ENCODE measurements at regions not wholly inside any gene's neighbourhood (a gene's known extent, or its start where the extent isn't known, plus 50 kb on each side); places are given as distances from the start of the nearest gene placed in this dataset.

- no peak for TF ChIP-seq CTCF (IDR thresholded peaks at IDR 0.05; ENCODE audit: unreplicated experiment)
- no peaks in the 10 kb centered on the region for H3K27me3 Mint-ChIP-seq (ENCODE audit: unreplicated experiment)
- CTCF ChIA-PET, result no interaction called here
Observed at GRCh38 chr2:134133622-134134312, 120.1 kb upstream of the MGAT5 start.

GRCh38 chr2:134134313-134134706 is 119.6 kb upstream of the MGAT5 start:
- Mint-ChIP-seq H3K27me3 (ENCODE audit: unreplicated experiment) (no peaks in the 10 kb centered on the region), H3K4me3 (ENCODE audit: low read depth, unreplicated experiment) (no peak overlapping the region), H3K9me3 (ENCODE audit: low read depth, unreplicated experiment) (no peaks in the 10 kb centered on the region), H3K36me3 (ENCODE audit: insufficient read depth, unreplicated experiment) (peaks cover 11% of the 10 kb centered on the region), H3K4me1 (ENCODE audit: low read depth, unreplicated experiment) (peaks cover 57% of the 10 kb centered on the region), H3K27ac (ENCODE audit: unreplicated experiment) (no peak overlapping the region)
- CTCF ChIA-PET, result interaction anchor here (1.1 kb wide), 1 partner anchor 12 kb away, joined by 9 read pairs; no protein-coding TSS in a partner anchor
- intact Hi-C loops (cut with micrococcal nuclease; ENCODE audit: unreplicated experiment), result no loop called here
- no peak for TF ChIP-seq CTCF (IDR thresholded peaks at IDR 0.05; ENCODE audit: unreplicated experiment)
- BruUV-seq (replicated peaks), result no TSS peak
- no peak for DNase-seq

More at GRCh38 chr2:134133622-134134312, 120.1 kb upstream of the MGAT5 start:
- no peak for DNase-seq
- Mint-ChIP-seq H3K36me3 (ENCODE audit: insufficient read depth, unreplicated experiment) (peaks cover 11% of the 10 kb centered on the region), H3K27ac (ENCODE audit: unreplicated experiment) (no peak overlapping the region), H3K4me3 (ENCODE audit: low read depth, unreplicated experiment) (no peak overlapping the region), H3K4me1 (ENCODE audit: low read depth, unreplicated experiment) (peaks cover 56% of the 10 kb centered on the region), H3K9me3 (ENCODE audit: low read depth, unreplicated experiment) (no peaks in the 10 kb centered on the region)
- intact Hi-C loops (cut with micrococcal nuclease; ENCODE audit: unreplicated experiment), result no loop called here
- BruUV-seq (replicated peaks), result no TSS peak

- BruUV-seq (replicated peaks), result no TSS peak
- no peak for TF ChIP-seq CTCF (IDR thresholded peaks at IDR 0.05; ENCODE audit: unreplicated experiment)
- Mint-ChIP-seq H3K4me3 (ENCODE audit: low read depth, unreplicated experiment) (no peak overlapping the region), H3K9me3 (ENCODE audit: low read depth, unreplicated experiment) (no peaks in the 10 kb centered on the region), H3K4me1 (ENCODE audit: low read depth, unreplicated experiment) (peaks cover 61% of the 10 kb centered on the region), H3K27ac (ENCODE audit: unreplicated experiment) (no peak overlapping the region), H3K27me3 (ENCODE audit: unreplicated experiment) (no peaks in the 10 kb centered on the region), H3K36me3 (ENCODE audit: insufficient read depth, unreplicated experiment) (peaks cover 12% of the 10 kb centered on the region)
- CTCF ChIA-PET, result interaction anchor here (1.1 kb wide), 1 partner anchor 13 kb away, joined by 9 read pairs; no protein-coding TSS in a partner anchor
- no peak for DNase-seq
- intact Hi-C loops (cut with micrococcal nuclease; ENCODE audit: unreplicated experiment), result no loop called here
Observed at GRCh38 chr2:134134827-134135226, 119.0 kb upstream of the MGAT5 start.

- no TSS peak for BruUV-seq (replicated peaks)
- H3K36me3 Mint-ChIP-seq (ENCODE audit: insufficient read depth, unreplicated experiment), result peaks cover 13% of the 10 kb centered on the region
- no peak overlapping the region for H3K4me3 Mint-ChIP-seq (ENCODE audit: low read depth, unreplicated experiment)
- no peak for TF ChIP-seq CTCF (IDR thresholded peaks at IDR 0.05; ENCODE audit: unreplicated experiment)
- CTCF ChIA-PET, result interaction anchor here (2.3 kb wide), 1 partner anchor 17 kb away, joined by 6 read pairs; no protein-coding TSS in a partner anchor
- H3K4me1 Mint-ChIP-seq (ENCODE audit: low read depth, unreplicated experiment), result peaks cover 70% of the 10 kb centered on the region
- H3K9me3 Mint-ChIP-seq (ENCODE audit: low read depth, unreplicated experiment), result no peaks in the 10 kb centered on the region
- no peak for DNase-seq
- H3K27me3 Mint-ChIP-seq (ENCODE audit: unreplicated experiment), result no peaks in the 10 kb centered on the region
- intact Hi-C loops (cut with micrococcal nuclease; ENCODE audit: unreplicated experiment), result loop anchor here (1.0 to 2.0 kb wide), 3 partner anchors 13 to 97 kb away; no protein-coding TSS in a partner anchor
- H3K27ac Mint-ChIP-seq (ENCODE audit: unreplicated experiment), result peak overlapping the region; percentile 89
Observed at GRCh38 chr2:134135793-134136192, 118.1 kb upstream of the MGAT5 start.

Data from Calu3 (cell line).